ENCODE measurements at regions not wholly inside any gene's neighbourhood (a gene's known extent, or its start where the extent isn't known, plus 50 kb on each side); places are given as distances from the start of the nearest gene placed in this dataset.
"Not testable (repeated sequence)": the region's sequence is repeated elsewhere in the genome, so short reads cannot be mapped to it uniquely, and the experiment has no call there.

- H3K9me3 Mint-ChIP-seq = peaks cover 5 to 8% of the 10 kb centered on the region in 2 donors
- DNase-seq (ENCODE audit: low spot score in 2 of 2) = no peak
- H3K27ac Mint-ChIP-seq = no peak overlapping the region
- H3K36me3 Mint-ChIP-seq = no peaks in the 10 kb centered on the region
- ATAC-seq = no peak
Measured at GRCh38 chr2:122341007-122341406, 585.6 kb downstream of the TSN start.

- H3K27ac Mint-ChIP-seq; H3K9me3 Mint-ChIP-seq; H3K36me3 Mint-ChIP-seq; DNase-seq (ENCODE audit: low spot score in 2 of 2); ATAC-seq: not testable (repeated sequence)
Measured at GRCh38 chr2:122352151-122352550, 596.7 kb downstream of the TSN start.

- ATAC-seq (no peak), DNase-seq (ENCODE audit: low spot score in 2 of 2) (no peak)
- H3K27ac Mint-ChIP-seq = no peak overlapping the region
- H3K9me3 Mint-ChIP-seq = peaks cover 0 to 4% of the 10 kb centered on the region in 2 donors
- H3K36me3 Mint-ChIP-seq = no peaks in the 10 kb centered on the region
Measured at GRCh38 chr2:122357998-122358397, 602.5 kb downstream of the TSN start.

- no peak overlapping the region for H3K27ac Mint-ChIP-seq
- no peak for ATAC-seq
- H3K9me3 Mint-ChIP-seq = peaks cover 0 to 4% of the 10 kb centered on the region in 2 donors
- no peak for DNase-seq (ENCODE audit: low spot score in 2 of 2)
- H3K36me3 Mint-ChIP-seq = no peaks in the 10 kb centered on the region
Measured at GRCh38 chr2:122358729-122359128, 603.3 kb downstream of the TSN start.

GRCh38 chr2:122363885-122364284 is 608.4 kb downstream of the TSN start:
- Mint-ChIP-seq H3K27ac (no peak overlapping the region), H3K9me3 (no peaks in the 10 kb centered on the region), H3K36me3 (no peaks in the 10 kb centered on the region)
- DNase-seq (ENCODE audit: low spot score in 2 of 2) = no peak
- no peak for ATAC-seq

GRCh38 chr2:122366427-122366826 is 611.0 kb downstream of the TSN start:
- H3K9me3 Mint-ChIP-seq = peaks cover 0 to 5% of the 10 kb centered on the region in 2 donors
- ATAC-seq (no peak), DNase-seq (ENCODE audit: low spot score in 2 of 2) (no peak)
- H3K27ac Mint-ChIP-seq = no peak overlapping the region
- no peaks in the 10 kb centered on the region for H3K36me3 Mint-ChIP-seq

GRCh38 chr2:122366969-122367645 is 611.7 kb downstream of the TSN start:
- DNase-seq (ENCODE audit: low spot score in 2 of 2) = no peak
- ATAC-seq = no peak
- no peak overlapping the region for H3K27ac Mint-ChIP-seq
- peaks cover under 1 to 8% of the 10 kb centered on the region in 2 donors for H3K9me3 Mint-ChIP-seq
- peaks cover 0 to 2% of the 10 kb centered on the region in 2 donors for H3K36me3 Mint-ChIP-seq

- no peak overlapping the region for H3K27ac Mint-ChIP-seq
- ATAC-seq (no peak), DNase-seq (ENCODE audit: low spot score in 2 of 2) (no peak)
- H3K36me3 Mint-ChIP-seq = peaks cover 4 to 6% of the 10 kb centered on the region in 2 donors
- peaks cover 5 to 13% of the 10 kb centered on the region in 2 donors for H3K9me3 Mint-ChIP-seq
Measured at GRCh38 chr2:122367646-122368010, 612.2 kb downstream of the TSN start.

GRCh38 chr2:122368576-122369243 is 613.3 kb downstream of the TSN start:
- DNase-seq (ENCODE audit: low spot score in 2 of 2) = no peak
- H3K36me3 Mint-ChIP-seq = peaks cover 5 to 6% of the 10 kb centered on the region in 2 donors
- no peak overlapping the region for H3K27ac Mint-ChIP-seq
- ATAC-seq = no peak
- H3K9me3 Mint-ChIP-seq = peaks cover 9 to 15% of the 10 kb centered on the region in 2 donors

GRCh38 chr2:122378521-122378920 is 623.1 kb downstream of the TSN start:
- H3K27ac Mint-ChIP-seq = no peak overlapping the region
- H3K9me3 Mint-ChIP-seq = peaks cover 0 to 6% of the 10 kb centered on the region in 2 donors
- H3K36me3 Mint-ChIP-seq = no peaks in the 10 kb centered on the region
- no peak for ATAC-seq
- DNase-seq (ENCODE audit: low spot score in 2 of 2) = no peak

- H3K27ac Mint-ChIP-seq = no peak overlapping the region
- DNase-seq (ENCODE audit: low spot score in 2 of 2) (no peak), ATAC-seq (no peak)
- peaks cover 16 to 24% of the 10 kb centered on the region in 2 donors for H3K9me3 Mint-ChIP-seq
- peaks cover 0 to 5% of the 10 kb centered on the region in 2 donors for H3K36me3 Mint-ChIP-seq
Measured at GRCh38 chr2:122384768-122385333, 629.4 kb downstream of the TSN start.

GRCh38 chr2:122388208-122388607 is 632.8 kb downstream of the TSN start:
- Mint-ChIP-seq H3K36me3 (peaks cover 0 to 5% of the 10 kb centered on the region in 2 donors), H3K9me3 (peaks cover 20% of the 10 kb centered on the region in 2 donors), H3K27ac (no peak overlapping the region)
- DNase-seq (ENCODE audit: low spot score in 2 of 2) (no peak), ATAC-seq (no peak)

- DNase-seq (ENCODE audit: low spot score in 2 of 2) = no peak
- H3K9me3 Mint-ChIP-seq = peaks cover 20% of the 10 kb centered on the region in 2 donors
- ATAC-seq = no peak
Measured at GRCh38 chr2:122389694-122390093, 634.2 kb downstream of the TSN start.

GRCh38 chr2:122390406-122390805 is 635.0 kb downstream of the TSN start:
- no peak for DNase-seq (ENCODE audit: low spot score in 2 of 2)
- no peak overlapping the region for H3K27ac Mint-ChIP-seq
- peaks cover 0 to 5% of the 10 kb centered on the region in 2 donors for H3K36me3 Mint-ChIP-seq
- H3K9me3 Mint-ChIP-seq = peaks cover 20% of the 10 kb centered on the region in 2 donors
- ATAC-seq = no peak

More at GRCh38 chr2:122389694-122390093, 634.2 kb downstream of the TSN start:
- Mint-ChIP-seq H3K36me3 (peaks cover 0 to 5% of the 10 kb centered on the region in 2 donors), H3K27ac (no peak overlapping the region)

- peaks cover 15 to 20% of the 10 kb centered on the region in 2 donors for H3K9me3 Mint-ChIP-seq
- ATAC-seq = no peak
Measured at GRCh38 chr2:122391726-122392125, 636.3 kb downstream of the TSN start.

GRCh38 chr2:122395687-122396086 is 640.2 kb downstream of the TSN start:
- Mint-ChIP-seq H3K27ac (no peak overlapping the region), H3K36me3 (no peaks in the 10 kb centered on the region), H3K9me3 (peaks cover 5 to 9% of the 10 kb centered on the region in 2 donors)
- ATAC-seq = no peak
- DNase-seq (ENCODE audit: low spot score in 2 of 2) = no peak

More at GRCh38 chr2:122391726-122392125, 636.3 kb downstream of the TSN start:
- H3K36me3 Mint-ChIP-seq = peaks cover 0 to 5% of the 10 kb centered on the region in 2 donors
- no peak for DNase-seq (ENCODE audit: low spot score in 2 of 2)
- H3K27ac Mint-ChIP-seq = no peak overlapping the region

GRCh38 chr2:122411231-122411630 is 655.8 kb downstream of the TSN start:
- no peak for DNase-seq (ENCODE audit: low spot score in 2 of 2)
- no peak for ATAC-seq
- Mint-ChIP-seq H3K9me3 (peaks cover 10 to 16% of the 10 kb centered on the region in 2 donors), H3K36me3 (no peaks in the 10 kb centered on the region), H3K27ac (no peak overlapping the region)
